ENCODE measurements at regions not wholly inside any gene's neighbourhood (a gene's known extent, or its start where the extent isn't known, plus 50 kb on each side); places are given as distances from the start of the nearest gene placed in this dataset.

- TF ChIP-seq POLR2A (IDR thresholded peaks at IDR 0.05), result no peak
- TF ChIP-seq EP300 (IDR thresholded peaks at IDR 0.05), result no peak
- TF ChIP-seq, protein P1, sequence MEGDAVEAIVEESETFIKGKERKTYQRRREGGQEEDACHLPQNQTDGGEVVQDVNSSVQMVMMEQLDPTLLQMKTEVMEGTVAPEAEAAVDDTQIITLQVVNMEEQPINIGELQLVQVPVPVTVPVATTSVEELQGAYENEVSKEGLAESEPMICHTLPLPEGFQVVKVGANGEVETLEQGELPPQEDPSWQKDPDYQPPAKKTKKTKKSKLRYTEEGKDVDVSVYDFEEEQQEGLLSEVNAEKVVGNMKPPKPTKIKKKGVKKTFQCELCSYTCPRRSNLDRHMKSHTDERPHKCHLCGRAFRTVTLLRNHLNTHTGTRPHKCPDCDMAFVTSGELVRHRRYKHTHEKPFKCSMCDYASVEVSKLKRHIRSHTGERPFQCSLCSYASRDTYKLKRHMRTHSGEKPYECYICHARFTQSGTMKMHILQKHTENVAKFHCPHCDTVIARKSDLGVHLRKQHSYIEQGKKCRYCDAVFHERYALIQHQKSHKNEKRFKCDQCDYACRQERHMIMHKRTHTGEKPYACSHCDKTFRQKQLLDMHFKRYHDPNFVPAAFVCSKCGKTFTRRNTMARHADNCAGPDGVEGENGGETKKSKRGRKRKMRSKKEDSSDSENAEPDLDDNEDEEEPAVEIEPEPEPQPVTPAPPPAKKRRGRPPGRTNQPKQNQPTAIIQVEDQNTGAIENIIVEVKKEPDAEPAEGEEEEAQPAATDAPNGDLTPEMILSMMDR (IDR thresholded peaks at IDR 0.05), result no peak
- Histone ChIP-seq H3K4me3 (no peak overlapping the region), H3K27me3 (no peaks in the 10 kb centered on the region), H3K36me3 (no peaks in the 10 kb centered on the region), H3K4me1 (no peaks in the 10 kb centered on the region), H3K27ac (no peak overlapping the region), H3K9me3 (no peaks in the 10 kb centered on the region)
- WGBS, 2 donors, result 81 to 85% methylated on average over 7 of the region's 7 CpGs
- intact Hi-C loops (cut with DNase I), result no loop called here
- DNase-seq, result no peak
Observed at GRCh38 chrX:10288373-10288975, 131.7 kb downstream of the CLCN4 start.

- Histone ChIP-seq H3K4me3 (no peak overlapping the region), H3K9me3 (no peaks in the 10 kb centered on the region), H3K4me1 (no peaks in the 10 kb centered on the region), H3K36me3 (no peaks in the 10 kb centered on the region), H3K27me3 (no peaks in the 10 kb centered on the region), H3K27ac (no peak overlapping the region)
- no peak for TF ChIP-seq EP300 (IDR thresholded peaks at IDR 0.05)
- intact Hi-C loops (cut with DNase I), result no loop called here
- DNase-seq, result no peak
Observed at GRCh38 chrX:10296576-10296975, 139.8 kb downstream of the CLCN4 start.

DNA sequence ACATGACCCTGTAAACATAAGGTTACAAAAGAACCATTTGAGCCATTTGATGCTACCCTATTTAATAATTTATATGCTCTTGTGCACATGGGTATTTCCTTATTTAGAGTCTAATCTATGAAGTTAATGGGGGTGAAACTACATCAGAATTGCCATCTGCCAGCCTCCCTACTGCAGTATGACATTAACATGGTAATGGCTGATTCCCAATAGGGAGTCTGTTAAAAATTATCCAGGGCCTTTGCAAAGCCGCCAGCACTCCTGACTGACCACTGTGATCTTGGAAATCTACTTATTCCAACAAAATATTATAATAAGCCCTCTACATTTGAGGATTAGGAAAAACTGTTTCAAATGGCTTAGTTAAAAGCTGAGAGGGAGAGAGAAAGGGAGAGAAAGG is 153.7 kb downstream of the CLCN4 start:
- TF ChIP-seq EP300 (IDR thresholded peaks at IDR 0.05) (no peak), POLR2AphosphoS5 (IDR thresholded peaks at IDR 0.05) (no peak), POLR2A (IDR thresholded peaks at IDR 0.05) (no peak)
- TF ChIP-seq, protein P1 (IDR thresholded peaks at IDR 0.05), result no peak

DNA sequence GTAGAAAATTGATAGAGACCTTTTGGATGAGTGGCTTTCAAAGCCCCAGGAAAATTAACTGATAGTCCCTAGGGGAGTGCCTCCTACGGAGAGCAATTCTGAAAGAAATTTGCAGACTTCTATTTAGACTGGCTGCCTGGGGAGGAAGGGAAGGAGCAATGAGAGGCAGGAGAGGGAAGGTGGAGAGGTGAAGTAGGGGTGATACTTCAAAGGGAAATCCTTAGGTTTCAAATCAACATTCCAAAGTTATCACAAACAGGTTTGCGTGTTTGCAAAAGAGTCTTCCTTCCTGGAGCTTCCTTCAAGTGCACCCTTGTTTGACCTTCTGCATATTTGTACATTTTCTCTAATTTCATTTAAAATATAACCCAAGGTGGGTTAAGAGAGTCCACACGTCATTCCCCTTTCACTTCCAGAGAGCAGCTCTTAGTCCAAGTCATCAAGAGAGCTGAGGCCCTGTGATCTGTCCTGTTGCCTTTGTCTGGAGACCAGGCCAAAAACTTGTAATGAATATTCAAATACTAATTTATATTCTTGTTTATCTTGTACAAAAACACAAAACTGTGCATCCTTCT is 157.8 kb downstream of the CLCN4 start:
- Histone ChIP-seq H3K4me1 (peaks cover 0 to 4% (median 0%) of the 10 kb centered on the region in 4 donors), H3K27me3 (no peaks in the 10 kb centered on the region), H3K9me3 (no peaks in the 10 kb centered on the region), H3K27ac (no peak overlapping the region), H3K4me3 (no peak overlapping the region), H3K36me3 (no peaks in the 10 kb centered on the region)
- intact Hi-C loops (cut with DNase I), result no loop called here
- TF ChIP-seq EP300 (IDR thresholded peaks at IDR 0.05), result no peak
- TF ChIP-seq, protein P1 (IDR thresholded peaks at IDR 0.05), result no peak
- no peak for TF ChIP-seq POLR2A (IDR thresholded peaks at IDR 0.05)
- TF ChIP-seq POLR2AphosphoS5 (IDR thresholded peaks at IDR 0.05), result no peak
- WGBS, 2 donors, result 84 to 89% methylated on average over 3 of the region's 3 CpGs
- no peak for DNase-seq

More for the DNA sequence above, 153.7 kb downstream of the CLCN4 start:
- no peaks in the 10 kb centered on the region for H3K27me3 ChIP-seq
- no peaks in the 10 kb centered on the region for H3K9me3 ChIP-seq
- 75 to 76% methylated on average over 1 of the region's 1 CpG for WGBS, 2 donors
- H3K36me3 ChIP-seq, result no peaks in the 10 kb centered on the region
- no peak overlapping the region for H3K4me3 ChIP-seq
- DNase-seq, result no peak
- intact Hi-C loops (cut with DNase I), result no loop called here
- no peaks in the 10 kb centered on the region for H3K4me1 ChIP-seq
- H3K27ac ChIP-seq, result no peak overlapping the region

DNA sequence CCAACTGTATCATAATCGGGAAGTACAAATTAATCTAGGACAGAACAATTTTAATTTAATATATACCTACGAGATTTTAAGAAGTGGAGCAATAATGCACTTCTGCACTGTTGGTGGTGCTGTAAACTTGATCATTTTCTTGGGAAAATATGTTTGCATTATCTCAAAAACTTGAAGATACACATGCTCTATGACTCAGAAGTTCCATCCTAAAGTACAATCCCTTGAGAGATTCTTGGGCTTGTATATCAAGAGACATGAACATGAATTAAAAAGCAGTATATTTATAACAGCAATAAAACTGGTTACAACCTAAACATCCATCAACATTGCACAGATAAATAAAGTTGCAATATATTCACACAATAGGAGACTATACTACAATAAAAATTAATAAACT is 168.8 kb downstream of the CLCN4 start:
- intact Hi-C loops (cut with DNase I), result loop anchor here (10.0 kb wide), 2 partner anchors 131 to 289 kb away; no protein-coding TSS in a partner anchor
- no peaks in the 10 kb centered on the region for H3K9me3 ChIP-seq
- DNase-seq, result no peak
- H3K27me3 ChIP-seq, result no peaks in the 10 kb centered on the region
- no peaks in the 10 kb centered on the region for H3K36me3 ChIP-seq
- H3K4me3 ChIP-seq, result no peak overlapping the region
- H3K27ac ChIP-seq, result no peak overlapping the region
- TF ChIP-seq, protein P1 (IDR thresholded peaks at IDR 0.05), result no peak
- TF ChIP-seq EP300 (IDR thresholded peaks at IDR 0.05) (no peak), POLR2AphosphoS5 (IDR thresholded peaks at IDR 0.05) (peak in 2 of 4 donors; percentile 10 to 37)
- no peaks in the 10 kb centered on the region for H3K4me1 ChIP-seq
- WGBS, 2 donors, result 69 to 70% methylated on average over 2 of the region's 2 CpGs

All from sigmoid colon (tissue), 6 donors.